ENCODE measurements at regions not wholly inside any gene's neighbourhood (a gene's known extent, or its start where the extent isn't known, plus 50 kb on each side); places are given as distances from the start of the nearest gene placed in this dataset.

GRCh38 chr21:14878971-14879370 is 185.8 kb downstream of the NRIP1 start:
- TF ChIP-seq CTCF (IDR thresholded peaks at IDR 0.05) (no peak), POLR2A (IDR thresholded peaks at IDR 0.05) (no peak)
